ENCODE measurements at regions not wholly inside any gene's neighbourhood (a gene's known extent, or its start where the extent isn't known, plus 50 kb on each side); places are given as distances from the start of the nearest gene placed in this dataset.
"Not testable (repeated sequence)": the region's sequence is repeated elsewhere in the genome, so short reads cannot be mapped to it uniquely, and the experiment has no call there.

DNA sequence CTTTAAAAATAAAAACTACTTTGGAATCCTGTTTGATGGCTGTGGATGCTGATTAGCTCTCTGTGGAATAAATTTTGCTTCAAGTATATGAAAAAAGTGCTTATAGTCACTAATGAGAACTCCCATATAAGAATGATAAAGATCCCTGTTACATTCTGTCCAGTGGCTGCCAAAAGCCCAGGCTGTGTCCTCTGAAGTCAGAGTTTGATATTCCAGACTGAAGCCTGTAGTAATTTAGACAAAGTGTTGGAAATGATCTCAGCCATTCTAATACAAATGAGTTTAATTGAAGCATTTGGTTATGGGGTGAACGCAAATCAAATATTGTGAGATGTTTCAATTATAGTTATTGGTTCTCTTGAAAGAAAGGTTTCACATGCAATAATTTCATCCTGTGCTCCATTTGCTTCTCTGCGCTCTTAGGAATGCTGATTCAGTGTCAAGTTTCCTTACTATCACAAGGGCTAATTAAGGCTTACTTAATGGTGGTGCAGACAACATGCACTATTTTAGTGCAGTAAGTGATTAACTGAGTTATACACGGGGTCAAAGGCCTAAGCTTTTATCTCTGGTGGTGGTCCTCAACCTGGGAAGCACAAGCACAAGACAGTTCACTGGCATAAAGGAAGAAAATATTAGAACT, 867.6 kb downstream of the SORCS1 start:
- DNase-seq (ENCODE audit: low spot score): no peak

DNA sequence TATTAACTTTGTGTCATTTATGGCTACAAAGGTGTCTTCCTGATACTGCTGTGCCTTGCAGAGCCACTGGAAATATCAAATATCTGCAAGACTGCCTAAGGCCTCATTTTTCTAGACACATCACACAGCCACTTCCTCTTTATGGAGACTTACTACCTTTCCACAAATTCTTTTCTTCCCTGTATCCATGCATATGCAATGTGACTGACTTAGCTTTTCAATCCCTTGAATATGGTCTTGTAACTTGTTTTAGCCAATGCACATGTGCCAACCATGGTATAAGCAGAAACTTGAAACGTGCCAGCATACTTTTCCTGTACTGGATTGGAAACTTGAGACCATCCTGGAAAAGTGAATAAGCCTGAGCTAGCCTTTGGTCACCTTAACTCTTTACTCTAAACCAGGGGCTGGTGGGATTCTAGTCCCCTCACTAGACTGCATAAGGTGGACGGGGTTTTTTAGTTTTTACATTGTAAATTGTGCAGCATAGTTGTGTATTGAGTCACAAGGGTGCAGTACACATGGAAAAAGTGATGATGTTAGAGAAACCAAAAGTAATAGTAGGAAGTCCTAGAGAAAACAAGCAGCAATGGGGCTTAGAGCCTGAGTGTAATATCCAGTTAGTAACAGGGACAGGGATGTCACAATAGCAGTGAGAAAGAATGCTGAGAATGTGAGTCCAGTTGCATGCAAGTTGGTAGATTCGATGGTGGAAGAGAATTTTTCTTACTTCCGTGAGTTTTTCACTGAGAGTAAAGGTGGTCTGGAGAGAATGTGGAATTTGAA, 879.5 kb downstream of the SORCS1 start:
- no peak for DNase-seq (ENCODE audit: low spot score)

DNA sequence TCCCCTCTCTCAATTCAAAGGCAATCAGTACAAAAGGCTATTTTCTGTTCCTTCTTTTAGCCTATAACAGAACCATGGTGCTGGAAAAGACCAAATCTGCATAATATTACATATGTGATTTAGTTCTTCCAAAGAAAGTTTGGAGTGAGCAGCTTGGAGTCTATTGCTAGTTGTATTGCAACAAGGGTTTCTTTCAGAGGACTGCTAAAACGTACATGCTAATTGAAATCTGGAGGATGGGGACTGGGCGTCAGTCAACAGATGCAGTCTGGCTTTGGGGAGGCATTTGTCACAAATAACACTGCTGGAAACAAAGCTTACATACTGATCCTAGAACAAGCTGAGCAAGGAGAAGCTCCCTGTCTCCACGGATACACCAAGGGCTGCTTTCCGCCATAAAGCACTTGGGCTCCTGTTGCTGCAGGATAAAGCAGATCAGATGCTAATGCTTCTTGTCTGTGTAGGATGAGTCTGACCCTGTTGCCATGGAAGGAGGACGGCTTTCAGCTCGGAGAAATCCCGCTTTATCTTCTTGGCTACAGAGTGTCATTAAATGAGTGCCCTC, 883.5 kb downstream of the SORCS1 start:
- no peak for DNase-seq (ENCODE audit: low spot score)

DNA sequence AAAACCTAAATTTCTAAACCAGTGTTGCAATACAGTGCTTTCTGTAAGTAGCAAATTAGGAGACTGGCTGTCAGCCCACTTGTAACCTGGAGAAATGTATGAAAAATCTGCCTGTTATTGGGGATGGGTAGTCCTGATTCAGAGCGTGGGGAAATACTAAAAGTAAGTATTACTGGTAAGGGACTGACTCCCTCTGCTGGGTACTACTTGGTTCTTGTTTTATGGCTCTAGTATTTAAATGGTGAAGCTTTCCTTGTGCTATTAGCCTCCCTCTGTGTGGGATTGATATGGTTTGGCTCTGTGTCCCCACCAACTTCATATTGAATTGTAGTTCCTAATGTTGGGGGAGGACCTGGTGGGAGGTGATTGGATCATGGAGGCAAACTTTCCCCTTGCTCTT, 886.1 kb downstream of the SORCS1 start:
- DNase-seq (ENCODE audit: low spot score): no peak

DNA sequence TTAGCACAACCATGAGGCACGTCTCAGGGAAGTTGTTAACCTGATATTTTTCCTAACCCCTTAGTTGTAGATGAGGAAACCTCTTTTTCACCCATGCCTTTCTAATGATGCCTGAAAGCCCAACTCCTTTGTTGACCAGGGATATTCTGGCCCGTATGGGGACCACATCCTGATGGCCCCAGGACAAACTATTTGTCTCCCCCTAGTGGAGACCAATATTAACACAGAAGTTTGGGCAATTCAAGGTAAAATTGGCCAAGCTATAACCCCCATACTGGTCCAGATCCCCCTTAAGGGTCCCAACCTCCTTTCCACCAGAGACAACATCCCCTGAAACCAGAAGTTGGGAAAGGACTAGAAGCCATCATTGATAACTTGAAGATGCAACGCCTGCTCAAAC, 893.3 kb downstream of the SORCS1 start:
- no peak for DNase-seq (ENCODE audit: low spot score)

DNA sequence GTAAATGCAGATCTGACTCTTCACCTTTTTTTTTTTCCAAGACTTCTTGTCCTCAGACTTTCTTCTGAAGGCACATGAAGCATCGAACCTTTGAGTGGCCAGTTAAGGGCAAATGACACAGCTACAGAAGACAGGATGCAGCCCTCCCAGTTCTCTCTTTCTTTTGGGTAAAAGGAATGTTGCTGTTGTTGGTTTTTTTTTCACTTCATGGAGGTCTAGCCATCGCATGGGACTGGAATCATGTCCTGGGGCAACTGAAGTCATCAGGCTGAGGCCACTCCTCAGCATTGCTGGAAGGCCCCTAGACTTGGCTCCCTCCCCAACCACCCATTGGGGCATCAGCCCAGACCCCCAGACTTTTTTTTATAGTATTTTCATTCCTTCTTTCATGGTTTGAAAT, 896.5 kb downstream of the SORCS1 start:
- DNase-seq (ENCODE audit: low spot score): no peak

DNA sequence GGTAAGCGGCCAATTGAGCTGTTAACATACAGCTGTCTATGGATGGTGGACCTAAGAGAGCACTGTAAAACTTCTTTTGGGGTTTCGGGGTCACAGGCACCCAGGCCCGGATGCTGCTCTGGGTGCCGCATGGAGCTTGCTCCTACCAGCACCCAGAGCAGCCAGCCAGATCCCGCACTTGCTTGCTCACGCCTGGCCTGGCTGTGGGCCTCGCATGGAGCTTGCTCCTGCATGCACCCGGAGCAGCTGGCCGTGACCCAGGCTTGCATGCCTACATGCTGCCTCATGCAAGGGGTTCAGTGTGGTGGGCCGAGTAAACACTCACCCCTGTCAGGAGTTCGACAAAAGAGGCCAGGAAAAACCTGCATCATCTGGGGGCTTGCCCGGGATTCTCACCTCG, 896.9 kb downstream of the SORCS1 start:
- no peak for DNase-seq (ENCODE audit: low spot score)

DNA sequence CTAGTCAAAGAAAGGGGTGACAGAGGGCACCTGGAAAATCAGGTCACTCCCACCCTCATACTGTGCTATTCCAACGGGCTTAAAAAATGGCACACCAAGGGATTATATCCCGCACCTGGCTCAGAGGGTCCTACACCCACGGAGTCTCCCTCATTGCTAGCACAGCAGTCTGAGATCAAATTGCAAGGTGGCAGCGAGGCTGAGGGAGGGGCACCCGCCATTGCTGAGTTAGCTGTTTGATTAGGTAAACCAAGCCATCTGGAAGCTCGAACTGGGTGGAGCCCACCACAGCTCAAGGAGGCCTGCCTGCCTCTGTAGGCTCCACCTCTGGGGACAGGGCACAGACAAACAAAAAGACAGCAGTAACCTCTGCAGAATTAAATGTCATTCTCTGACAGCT, 907.1 kb downstream of the SORCS1 start:
- not testable (repeated sequence) for DNase-seq (ENCODE audit: low spot score)

DNA sequence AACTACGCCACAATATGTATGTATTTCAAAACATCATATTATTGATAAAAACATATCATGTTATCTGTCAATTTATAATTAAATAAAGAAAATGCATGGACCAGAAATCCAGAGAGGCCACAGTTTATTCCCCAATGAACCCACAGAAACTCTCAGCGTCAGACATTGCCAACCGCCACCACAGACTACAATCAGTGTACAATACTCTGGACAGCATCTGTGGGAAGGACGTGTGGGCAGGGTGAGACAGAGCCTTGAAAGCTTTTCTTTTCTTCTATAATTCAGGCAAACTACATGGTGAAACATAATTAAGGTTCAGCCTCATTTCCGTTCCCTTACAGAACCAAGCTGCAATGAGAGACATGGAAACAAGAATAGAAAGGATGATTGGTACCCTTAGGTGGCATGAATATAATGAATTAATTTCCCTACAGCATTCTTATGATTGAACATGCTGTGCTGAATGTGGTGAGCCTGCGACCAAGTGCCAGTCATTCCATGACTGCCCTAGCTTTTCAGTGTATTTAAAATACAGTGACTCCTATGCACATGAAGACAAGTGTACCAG, 909.3 kb downstream of the SORCS1 start:
- no peak for DNase-seq (ENCODE audit: low spot score)

DNA sequence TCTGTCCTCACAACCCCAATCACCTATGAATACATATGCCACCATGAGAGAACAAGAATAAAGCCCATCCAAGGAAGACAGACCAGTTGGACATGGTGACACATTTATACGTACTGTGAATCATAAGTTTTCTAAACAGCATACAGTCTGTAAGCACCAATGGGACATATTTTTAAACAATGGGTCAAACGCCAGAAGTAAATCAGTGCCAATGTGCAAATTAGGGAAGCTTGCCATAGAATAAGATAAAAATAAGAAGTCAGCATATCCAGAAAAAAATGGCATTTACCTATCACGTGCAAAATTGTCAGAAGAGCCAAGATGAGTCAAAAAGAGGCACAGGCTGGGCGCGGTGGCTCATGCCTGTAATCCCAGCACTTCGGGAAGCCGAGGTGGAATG, 910.4 kb downstream of the SORCS1 start:
- DNase-seq (ENCODE audit: low spot score): no peak

DNA sequence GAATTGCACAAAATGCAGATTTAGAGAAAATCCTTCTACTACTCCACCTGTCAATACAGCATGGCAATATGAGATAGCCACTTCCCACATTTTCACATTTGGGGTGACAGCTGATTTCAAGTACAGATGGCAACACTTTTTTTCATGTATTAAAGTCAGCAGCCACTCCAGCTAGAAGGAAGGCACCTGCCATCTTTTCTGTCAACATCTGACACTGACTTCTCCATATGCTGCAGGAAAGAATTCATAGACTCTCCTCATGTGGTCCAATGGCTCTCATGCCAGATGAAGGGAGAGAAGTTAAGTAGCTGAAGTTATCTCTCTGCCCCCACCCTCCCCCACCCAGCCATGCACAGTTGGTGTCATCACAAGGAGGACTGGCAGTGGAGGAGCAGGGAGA, 912.0 kb downstream of the SORCS1 start:
- DNase-seq (ENCODE audit: low spot score): no peak

DNA sequence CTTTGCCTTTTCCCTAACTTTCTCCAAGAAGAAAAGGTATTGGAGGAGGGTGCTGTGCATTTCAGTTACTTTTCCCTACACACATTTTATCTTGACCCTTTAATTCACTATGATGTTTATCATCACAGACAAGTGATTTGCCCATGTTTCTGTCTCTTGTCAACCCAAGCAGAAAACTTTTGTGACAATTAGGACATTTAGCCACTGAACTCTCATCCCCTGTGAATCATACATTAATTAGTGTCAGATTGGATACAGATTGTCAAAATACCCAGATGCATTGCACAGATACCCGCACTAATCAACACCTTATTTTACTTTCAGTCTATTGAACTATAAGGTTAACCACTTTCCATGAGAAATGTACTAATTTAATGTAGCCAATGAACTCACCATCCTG, 912.9 kb downstream of the SORCS1 start:
- no peak for DNase-seq (ENCODE audit: low spot score)

DNA sequence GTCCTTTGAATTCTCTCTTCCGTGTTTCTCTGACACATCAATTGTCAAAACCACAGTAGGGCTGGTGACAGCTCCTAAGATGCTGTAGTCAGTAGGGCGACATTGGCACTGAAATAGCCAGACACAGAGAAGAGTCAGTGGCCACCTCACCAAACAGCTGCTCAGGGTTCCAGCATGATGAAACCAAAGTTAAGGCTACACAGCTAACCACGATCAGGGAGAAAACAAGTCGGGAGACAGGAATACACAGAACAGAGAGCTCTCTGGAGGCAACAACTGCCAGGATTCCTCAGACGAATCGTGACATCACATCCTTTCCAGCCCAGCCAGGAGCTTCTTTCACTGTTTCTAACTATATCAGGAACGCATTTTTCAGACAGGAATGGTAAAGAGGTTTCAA, 922.2 kb downstream of the SORCS1 start:
- DNase-seq (ENCODE audit: low spot score): no peak

DNA sequence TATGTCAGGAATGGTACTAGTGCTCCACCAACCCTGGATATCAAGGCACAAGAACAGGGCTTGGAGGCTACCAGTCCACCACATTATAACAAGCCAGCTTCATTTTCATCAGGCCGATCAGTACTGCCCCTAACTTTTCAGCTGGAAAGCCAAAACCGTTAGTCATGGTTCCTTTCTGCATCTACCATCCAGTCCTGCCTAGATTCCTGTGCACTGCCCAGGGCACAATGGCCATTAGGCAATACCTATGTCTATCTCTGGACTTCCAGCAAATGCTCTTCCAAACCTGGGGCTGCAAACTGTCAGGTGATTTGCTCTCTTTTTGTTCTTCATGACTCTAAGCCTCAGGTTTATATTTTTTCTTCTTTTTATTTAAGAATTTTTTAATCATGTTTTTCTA, 937.7 kb downstream of the SORCS1 start:
- no peak for DNase-seq (ENCODE audit: low spot score)

DNA sequence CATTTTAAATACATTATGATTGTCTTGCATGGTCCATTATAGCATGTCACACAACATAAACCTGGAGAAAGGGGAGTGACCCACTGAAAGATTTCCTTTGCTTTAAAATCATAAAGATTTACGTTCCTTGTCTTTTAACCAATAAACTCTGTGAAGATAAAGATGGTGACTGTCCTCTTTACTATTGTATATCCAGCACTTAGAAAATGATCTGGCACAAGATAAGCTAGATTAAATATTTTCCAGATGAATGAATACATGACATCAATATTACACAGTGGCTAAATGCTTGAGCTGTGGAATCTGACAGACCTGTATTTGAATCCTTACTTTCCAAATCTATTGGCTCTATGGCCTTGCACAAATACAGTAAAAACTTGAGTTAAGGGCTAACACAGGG, 938.4 kb downstream of the SORCS1 start:
- no peak for DNase-seq (ENCODE audit: low spot score)

DNA sequence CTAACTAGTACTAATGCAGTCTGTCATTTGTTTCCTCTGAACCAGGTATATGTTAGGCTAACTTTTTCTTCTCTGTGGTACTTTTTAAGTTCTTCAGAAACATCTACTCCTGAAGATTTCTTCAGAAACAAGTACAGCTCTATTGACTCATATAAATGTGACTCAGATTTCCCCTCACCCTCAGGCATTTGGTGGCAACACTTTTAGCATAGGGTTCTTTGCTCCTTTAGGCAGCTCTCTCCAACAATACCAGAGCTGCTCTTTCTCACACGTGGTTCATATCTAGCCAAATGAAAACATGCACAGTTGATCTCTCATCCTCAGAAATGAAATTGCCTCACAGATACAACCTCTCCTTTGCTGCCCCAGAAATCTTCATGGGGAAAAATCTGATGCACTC, 939.8 kb downstream of the SORCS1 start:
- no peak for DNase-seq (ENCODE audit: low spot score)

DNA sequence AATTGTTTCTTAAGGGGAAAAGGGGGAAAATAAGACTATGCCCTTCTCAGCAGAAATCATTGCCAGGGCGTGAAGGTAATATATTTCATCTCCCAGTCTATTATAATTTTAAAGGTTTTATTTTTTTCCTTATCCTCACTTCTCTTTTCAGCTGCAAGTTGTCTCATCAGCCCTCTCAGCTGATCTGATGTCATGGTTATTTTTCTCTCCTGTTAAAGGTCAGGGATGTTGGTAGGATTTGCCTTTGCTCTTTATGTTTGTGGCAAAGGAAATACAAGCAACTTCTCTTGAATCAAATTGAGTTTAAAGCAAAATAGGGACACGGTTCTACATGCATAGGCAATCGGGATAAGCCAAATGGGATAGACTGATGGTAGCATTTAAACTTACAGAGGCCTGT, 946.9 kb downstream of the SORCS1 start:
- no peak for DNase-seq (ENCODE audit: low spot score)

DNA sequence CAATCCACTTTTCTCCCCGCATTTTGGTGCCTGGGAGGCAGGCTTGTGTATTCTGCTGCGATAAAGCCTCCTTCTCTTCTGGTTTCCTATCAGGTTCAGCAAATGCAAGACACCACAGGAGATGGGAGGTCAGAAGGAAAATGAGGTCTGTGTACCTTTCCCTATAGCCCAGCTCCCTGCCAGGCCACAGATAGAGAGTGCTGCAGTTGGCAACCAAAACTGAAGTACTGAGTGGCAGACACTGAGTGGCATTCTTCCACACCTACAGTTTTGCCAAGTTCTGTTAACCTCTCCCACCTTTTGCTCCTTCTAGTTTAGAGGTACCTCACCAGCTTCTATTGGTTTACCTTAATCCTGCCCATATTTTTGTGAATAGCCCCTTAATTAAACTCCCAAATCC, 948.4 kb downstream of the SORCS1 start:
- no peak for DNase-seq (ENCODE audit: low spot score)

DNA sequence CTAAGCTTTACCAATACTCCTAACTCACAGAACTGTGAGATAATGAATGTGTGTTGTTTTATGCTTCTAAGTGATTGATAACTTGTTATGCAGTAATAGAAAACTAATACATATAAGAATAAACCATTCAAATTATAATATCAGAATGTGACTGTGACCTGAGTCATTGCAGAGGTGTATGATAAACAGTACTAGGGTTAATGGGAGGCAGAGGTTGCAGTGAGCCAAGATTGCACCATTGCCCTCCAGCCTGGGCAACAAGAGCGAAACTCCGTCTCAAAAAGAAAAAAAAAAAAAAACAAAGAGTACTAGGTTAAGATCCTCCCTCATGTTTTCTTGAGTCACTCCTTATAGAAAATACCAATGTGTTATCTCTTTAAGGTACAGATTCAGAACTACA, 950.3 kb downstream of the SORCS1 start:
- DNase-seq (ENCODE audit: low spot score): no peak

DNA sequence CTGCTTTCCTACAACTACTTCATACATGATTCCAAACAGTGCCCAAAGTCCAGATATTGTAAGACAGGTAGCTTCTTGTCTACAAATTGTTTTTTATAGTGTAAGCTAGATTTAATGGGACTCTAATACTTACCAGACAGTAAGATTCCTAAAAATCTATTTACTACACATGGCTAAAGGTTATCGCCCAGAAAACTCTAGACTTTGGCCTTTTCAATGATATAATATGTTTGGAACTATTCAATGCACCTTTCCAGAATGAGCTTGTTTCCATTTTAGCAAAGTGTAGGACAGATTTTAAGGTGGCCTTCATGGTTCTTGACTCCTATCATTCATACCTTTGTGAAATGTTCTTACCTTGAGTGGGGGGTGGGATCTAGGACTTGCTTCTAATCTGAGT, 951.0 kb downstream of the SORCS1 start:
- DNase-seq (ENCODE audit: low spot score): no peak

DNA sequence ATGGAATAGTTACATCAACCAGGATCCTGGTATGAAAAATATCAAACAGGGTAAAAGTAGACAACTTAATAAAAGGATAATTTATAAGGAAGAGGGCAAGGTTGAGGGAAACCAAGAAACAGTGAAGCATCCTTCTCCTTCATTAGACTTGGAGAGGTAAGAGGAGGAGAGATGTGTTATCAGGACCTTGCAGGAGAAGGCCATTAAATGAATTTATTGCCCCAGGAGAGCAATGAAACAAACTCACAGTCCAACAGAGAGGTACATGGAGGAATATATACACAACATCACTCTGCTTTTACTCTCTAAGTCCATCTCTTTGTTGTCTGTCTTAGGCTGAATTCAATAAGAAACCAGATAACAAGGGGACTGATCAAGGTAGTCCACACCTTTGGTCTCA, 966.2 kb downstream of the SORCS1 start:
- no peak for DNase-seq (ENCODE audit: low spot score)

DNA sequence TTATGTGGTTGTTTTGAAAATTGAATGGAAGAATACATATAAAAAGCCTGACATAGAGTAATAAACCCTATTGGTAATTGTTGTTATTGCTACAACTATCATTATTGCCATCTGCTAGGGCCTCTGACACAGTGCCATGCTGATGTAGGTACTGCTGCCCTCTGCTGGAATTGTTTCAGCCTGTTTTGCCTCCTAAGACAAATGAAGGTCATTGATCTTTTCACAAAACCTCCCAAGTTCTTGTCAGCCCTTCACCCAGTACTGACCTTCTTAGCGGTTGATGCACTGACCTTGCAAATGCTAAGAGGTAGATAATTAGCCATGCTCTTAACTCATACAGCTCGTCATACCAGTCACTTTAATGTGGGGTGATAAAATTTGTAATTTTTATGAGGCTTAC, 975.2 kb downstream of the SORCS1 start:
- peak; percentile 6 for DNase-seq (ENCODE audit: low spot score)

DNA sequence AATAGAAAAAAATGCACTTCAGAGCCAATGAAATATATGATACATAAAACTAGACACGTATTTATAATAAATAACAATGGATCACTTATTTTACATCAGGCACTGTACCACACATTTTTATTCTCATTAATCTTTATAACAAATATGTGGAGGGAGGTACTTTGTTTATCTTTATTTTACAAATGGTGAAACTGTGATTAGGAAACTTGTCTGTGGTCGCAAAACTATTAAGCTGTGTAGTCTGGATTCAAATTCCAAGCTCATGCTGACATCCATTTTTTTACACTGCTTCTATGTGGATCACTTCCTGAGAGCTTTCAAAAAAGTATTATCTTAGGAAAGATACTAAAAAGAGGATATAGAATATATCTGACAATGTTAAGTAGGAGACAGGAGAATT, 978.6 kb downstream of the SORCS1 start:
- no peak for DNase-seq (ENCODE audit: low spot score)
